GM12874 (cell line): ENCODE measurements at regions not wholly inside any gene's neighbourhood (a gene's known extent, or its start where the extent isn't known, plus 50 kb on each side); places are given as distances from the start of the nearest gene placed in this dataset.

Source experiments
- TF ChIP-seq, protein P1 (sequence below): IDR thresholded peaks from 2 replicates; pipeline ENCODE4 v1.5.1; 2011; ENCODE audit warnings: low read depth, mild to moderate bottlenecking, control low read depth, low read length, moderate library complexity; ENCODE audit not compliant: insufficient read depth

DNA sequence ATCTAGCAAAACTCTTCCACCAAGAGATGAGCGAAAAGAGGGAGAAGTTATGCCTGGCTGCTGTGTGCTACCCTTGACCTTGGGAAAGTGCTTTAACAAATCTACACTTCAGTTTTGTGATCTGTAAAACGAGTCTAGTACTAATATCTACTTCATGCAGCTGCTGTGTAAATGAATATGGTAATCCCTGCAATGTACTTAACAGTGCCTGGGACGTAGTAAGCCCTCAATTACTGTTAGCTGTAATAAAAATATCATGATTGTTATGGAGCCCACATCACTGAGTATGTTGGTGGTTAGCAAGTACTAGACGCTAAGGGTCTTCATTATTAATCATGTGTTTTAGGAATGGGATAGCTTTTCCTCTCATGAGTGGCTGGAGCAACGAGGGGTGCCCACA is 80.5 kb downstream of the LYZL1 start:
- TF ChIP-seq, protein P1, sequence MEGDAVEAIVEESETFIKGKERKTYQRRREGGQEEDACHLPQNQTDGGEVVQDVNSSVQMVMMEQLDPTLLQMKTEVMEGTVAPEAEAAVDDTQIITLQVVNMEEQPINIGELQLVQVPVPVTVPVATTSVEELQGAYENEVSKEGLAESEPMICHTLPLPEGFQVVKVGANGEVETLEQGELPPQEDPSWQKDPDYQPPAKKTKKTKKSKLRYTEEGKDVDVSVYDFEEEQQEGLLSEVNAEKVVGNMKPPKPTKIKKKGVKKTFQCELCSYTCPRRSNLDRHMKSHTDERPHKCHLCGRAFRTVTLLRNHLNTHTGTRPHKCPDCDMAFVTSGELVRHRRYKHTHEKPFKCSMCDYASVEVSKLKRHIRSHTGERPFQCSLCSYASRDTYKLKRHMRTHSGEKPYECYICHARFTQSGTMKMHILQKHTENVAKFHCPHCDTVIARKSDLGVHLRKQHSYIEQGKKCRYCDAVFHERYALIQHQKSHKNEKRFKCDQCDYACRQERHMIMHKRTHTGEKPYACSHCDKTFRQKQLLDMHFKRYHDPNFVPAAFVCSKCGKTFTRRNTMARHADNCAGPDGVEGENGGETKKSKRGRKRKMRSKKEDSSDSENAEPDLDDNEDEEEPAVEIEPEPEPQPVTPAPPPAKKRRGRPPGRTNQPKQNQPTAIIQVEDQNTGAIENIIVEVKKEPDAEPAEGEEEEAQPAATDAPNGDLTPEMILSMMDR = no peak

DNA sequence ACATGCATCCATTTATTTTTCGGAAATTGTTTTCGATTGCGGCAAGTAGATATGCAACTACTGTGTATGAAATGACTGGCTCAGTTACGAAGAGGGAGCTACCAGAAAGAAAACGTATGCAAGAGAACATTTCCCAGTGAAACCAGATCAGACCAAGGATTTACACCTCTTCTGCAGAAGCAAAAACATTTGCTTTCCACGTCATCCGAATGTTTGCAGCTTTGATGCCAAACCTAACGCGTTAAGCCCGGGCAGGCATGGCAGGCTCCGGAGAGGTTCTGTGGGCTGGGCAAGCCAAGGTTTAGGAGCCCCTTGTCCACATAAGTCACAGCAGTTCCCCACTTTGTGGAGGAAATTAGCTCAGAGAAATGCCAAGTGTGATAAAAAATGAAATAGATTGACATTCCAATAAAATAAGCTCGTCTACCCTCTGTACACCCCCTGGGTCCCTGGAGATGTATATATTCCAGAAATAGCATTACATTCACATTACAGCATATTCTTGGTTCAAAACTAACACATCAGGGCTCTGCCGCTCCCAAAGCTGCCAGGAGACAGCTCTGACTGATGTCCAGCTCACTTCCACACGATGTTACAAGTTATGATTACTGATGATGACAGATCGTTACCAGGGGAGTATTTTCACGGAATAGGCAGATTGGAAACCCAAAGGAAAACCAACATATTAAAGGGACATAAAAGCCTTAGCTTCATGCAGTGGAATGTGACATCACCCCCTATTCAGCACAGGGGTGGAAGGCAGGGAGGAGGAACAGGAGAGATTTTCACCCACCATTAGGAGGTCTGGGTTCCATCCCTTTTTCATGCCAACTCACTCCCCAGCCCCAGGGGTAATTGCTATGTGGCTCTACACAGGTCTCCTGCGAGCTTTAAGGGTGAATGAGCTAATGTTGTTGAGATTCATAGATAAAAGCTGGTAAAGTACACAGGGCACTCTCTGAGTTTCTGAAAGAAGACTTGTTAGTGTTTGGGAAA is 81.5 kb downstream of the LYZL1 start:
- TF ChIP-seq, protein P1 = no peak

DNA sequence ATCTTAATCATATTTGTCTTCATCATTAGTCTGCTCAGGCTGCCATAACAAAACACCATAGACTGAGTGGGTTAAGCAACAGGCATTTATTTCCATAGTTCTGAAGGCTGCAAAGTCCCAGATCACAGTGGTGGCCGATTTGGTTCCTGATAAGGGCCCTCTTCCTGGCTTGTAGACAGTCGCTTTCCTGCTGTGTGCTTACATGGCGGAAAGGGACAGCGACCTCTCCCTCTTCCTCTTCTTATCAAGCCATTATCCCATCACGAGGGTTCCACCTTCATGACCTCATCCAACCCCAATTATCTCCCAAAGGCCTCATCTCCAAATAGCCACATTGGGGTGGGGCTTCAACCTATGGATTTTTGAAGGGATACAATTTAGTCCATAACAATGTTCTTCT is 84.0 kb downstream of the LYZL1 start:
- TF ChIP-seq, protein P1 = no peak

DNA sequence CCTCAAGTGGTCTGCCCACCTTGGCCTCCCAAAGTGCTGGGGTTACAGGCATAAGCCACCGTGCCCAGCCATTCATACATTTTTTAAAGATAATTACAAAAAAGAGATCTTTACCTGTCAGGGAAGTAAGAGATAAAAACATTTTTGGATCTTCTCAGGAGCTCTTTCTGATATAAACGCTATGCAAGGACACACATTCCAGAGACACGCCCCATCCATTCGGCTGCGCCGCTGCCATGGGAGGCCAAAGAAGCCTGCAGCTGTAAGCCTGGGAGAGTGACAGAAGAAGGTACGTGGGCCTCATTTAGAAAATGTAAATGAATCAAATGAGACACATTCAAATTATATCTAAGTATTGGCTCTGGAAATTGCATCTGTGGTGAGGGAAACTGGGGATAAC is 85.3 kb downstream of the LYZL1 start:
- TF ChIP-seq, protein P1 = no peak

DNA sequence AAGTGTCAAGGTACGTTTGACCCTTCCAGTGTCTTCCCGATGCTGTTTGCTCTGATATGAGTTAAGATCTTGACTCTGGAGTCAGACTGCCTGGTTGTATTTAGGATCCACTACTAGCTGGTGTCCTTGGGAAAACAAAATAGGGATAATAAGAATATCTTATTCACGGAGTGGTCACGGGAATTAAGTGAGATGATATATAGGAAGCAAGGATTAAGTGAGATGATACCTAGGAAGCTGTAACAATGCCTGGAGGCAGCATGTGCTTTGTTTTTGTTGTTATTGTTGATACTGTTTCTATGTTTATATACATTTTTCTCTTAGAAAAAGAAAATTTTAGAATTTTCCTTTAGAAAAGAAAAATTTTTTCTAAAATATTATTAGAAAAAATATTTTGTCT is 87.0 kb downstream of the LYZL1 start:
- TF ChIP-seq, protein P1 = no peak

DNA sequence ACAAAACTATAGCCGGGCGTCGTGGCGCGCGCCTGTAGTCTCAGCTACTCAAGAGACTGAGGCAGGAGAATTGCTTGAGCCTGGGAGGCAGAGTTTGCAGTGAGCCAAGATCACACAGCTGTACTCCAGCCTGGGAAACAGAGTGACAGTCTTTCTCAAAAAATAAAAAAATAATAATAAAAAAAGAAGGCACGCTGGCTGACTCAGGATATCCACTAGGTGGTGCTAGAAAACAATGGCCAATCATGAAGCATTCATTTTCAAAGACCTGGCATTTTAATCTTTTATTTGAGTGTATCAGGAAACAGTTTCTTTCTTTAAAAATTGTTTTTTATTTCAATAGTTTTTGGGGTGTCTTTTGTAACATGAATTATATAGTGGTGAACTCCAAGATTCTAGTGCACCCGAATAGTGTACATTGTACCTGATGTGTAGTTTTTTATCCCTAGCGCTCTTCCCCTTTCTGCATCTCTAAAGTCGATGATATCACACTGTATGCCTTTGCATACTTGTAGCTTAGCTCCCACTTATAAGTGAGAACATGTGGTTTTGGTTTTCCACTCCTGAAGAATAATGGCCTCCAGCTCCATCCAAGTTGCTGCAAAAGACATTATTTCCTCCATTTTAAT is 88.6 kb downstream of the LYZL1 start:
- TF ChIP-seq, protein P1 = peak; percentile 57

DNA sequence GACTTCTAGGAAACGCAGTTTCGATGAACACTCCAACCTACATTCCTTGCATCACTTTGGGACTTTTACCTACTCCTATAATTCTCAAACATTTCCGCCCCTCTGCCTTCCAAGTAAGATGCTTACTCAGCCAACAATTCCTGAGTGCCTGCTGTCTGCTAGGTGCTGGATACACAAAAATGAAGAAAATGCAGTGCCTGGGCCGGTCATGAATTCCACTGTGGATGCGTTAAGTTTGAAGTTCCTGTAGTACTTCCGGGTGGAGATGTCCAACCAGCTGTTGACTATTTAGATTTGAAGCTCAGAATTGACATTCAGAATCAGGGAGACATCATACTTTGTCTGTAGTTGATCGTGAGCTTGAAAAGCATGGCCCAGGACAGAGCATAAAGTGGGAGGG is 89.2 kb downstream of the LYZL1 start:
- TF ChIP-seq, protein P1 = no peak
